ENCODE measurements at regions not wholly inside any gene's neighbourhood (a gene's known extent, or its start where the extent isn't known, plus 50 kb on each side); places are given as distances from the start of the nearest gene placed in this dataset.
A peak's percentile ranks its signal among the peaks of the same experiment; 100 is the strongest.

DNA sequence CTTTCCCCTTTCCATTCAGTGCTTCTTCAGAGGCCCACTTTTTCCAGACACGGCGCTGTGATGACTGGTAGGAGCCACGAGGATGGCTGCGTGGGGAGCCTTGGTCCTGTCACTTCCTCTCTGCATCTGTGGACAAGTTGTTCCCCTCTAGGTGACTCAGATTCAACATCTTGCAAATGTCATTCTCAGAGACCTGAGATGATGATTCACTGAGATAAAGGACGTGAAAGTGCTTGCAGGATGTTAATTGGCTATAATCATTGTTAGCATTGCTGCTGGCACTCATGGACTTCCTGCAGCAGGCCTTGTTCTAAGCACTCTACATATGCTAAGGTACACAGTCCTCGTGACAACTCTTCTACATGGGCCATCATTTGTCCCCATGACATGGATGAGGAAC, 489.8 kb upstream of the ZMIZ1 start:
- no peak for DNase-seq

- DNase-seq: no peak
These were observed 489.2 kb upstream of the ZMIZ1 start for GRCh38 chr10:78579576-78579975.

DNA sequence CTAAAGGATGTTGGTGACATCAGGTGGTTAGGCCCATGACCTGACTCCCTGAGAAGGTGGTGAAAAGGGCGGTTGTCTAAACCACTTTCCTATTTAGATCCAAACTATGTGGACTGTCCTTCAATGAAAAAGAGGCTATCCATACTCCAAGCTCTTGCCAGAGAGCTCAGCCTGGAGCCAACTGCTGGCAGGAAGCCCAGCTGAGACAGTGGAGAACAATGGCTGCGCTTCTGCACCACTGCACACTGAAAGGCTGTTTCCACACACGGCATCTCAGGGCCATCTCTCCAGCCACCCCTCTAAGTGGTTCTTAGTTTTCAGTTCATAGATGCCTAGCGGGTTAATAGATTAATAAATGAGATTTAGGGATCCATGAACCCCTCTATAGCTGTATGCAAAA, 488.8 kb upstream of the ZMIZ1 start:
- peak; percentile 73 for DNase-seq

- DNase-seq: no peak
These were observed 487.6 kb upstream of the ZMIZ1 start for GRCh38 chr10:78581133-78581694.

DNA sequence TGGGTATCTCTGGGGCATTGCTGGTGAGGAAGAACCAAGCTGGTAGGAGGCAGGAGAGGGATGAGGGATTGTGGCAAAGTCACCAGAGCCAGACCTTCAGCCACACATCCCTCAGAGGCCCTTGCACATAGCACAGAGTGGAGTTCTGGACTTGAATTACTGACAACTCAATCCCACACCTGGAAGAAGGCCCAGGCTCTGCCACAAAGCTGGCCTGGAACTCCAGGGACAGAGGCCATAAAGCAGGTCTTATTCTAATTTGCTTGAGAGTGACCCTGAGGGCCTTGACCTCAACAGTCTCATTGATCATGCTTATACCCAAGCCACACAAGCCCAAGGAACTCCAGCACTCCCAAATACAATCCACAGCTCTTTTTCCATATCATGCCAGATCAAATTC, 486.2 kb upstream of the ZMIZ1 start:
- DNase-seq: no peak

DNA sequence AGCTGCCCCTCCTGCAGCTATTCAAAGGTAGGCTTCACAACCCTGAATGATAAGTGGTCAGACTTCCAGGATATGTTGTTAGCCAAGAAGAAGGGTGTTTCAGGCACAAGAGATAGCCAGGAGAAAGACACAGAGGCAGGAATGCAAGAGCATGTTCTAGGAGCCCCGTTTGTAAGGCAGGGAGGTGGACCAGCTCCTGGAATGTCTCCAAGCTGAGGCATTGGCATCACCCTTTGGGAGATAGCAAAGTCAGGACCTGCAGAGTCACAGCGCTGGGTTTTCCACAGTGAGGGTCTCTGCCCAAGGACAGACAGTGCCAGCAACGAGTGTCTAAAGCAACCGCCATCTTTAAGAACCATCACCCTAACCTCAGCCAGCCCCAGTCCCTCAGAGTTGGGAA, 484.5 kb upstream of the ZMIZ1 start:
- no peak for DNase-seq

- no peak for DNase-seq
These were observed 484.1 kb upstream of the ZMIZ1 start for GRCh38 chr10:78584681-78585080.

GRCh38 chr10:78585952-78586351, 482.8 kb upstream of the ZMIZ1 start:
- no peak for DNase-seq

DNA sequence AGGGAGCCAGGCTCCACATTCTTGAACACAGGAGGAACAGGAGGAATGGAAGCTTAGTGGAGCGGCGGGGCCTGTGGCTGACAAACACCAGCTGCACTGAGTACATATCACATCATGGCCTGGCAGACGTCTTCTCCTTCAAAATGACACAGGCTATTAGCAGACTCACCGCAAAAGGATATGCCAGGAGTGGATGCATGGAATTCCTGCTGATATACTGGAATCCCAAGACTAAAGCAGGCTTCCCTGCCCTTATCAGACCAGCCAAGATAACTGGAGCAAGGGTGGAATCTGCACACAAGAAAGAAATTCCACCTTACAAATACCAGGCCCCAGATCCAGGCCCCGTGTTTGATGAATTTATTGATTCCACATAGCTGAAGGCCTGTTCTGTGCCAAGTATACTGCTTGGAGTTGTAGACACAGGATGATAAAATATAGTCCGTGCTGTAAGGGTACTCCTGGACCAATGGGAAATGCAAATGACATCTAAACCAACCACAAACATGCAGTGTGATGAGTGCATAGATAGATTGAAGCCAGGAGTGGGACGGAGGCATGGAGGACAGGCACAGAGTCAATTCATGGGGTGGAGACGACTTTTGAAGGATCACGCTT, 480.5 kb upstream of the ZMIZ1 start:
- no peak for DNase-seq

DNA sequence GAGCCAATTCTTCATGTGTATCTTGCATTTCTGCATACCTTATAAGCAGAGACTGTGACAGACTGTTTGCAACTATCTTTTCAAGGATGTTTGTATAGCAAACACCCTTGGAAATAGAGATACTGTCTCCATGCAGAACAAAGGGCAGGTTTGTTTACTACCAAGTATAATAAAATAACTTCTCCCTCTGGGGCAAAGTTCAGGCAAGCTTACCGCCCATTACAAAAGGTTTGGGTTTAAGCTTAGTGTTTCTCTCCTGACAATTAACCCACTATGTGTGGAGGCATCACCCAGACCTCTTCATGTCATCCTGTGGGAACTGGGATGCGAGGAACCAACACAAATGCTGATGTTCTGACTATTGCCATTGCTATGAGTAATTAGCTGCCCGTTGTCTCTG, 479.1 kb upstream of the ZMIZ1 start:
- no peak for DNase-seq

DNA sequence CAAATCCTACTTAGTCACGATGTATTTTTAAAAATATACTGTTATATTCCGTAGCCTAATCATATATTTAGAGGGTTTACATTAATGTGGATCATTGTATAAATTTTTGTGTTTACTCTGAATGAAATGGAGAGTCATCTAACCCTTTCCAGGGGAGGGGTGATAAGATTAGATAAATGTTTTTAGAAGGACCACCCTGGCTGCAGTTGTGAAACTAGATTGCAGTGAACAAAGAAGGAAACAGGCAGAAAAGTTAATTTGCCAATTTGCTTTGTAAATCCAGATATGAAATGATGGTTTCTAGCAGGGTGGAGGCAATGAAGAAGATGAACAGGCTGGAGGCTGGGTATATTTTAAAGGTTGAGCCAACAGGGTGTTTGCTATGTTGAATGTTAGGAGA, 477.7 kb upstream of the ZMIZ1 start:
- DNase-seq: no peak

DNA sequence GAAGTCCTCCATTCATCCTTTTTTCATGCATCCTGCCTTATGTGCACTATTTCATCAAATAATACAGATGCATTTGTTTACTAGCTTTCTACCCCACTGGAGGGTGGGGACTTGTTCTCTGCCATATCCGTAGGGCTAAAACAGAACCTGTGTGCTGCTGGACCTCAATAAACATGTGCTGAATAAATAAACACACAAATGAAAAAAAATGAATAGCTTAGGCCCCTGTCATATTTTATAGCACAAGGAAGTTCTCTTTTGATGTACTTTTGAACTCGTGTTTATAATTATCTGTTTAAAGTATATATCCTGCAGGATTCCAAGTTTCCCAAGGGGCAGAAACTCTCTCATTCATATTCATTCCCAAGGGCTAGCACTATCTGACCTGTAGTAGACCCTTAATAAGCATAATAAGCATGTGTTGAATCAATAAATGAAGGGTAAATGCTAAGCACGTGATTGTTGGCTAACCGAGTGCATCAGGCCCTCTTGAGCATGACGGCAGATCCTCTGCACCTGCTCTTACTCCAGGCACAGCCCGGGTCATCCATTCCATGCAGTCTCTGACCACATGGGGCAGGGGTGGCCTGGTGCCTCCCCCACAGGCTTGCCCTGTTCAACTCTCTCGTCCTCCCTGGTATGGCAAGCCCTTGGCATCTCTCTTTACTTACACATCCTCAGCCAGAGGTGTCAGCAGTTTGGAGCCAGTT, 474.1 kb upstream of the ZMIZ1 start:
- no peak for DNase-seq

GRCh38 chr10:78595269-78595619, 473.5 kb upstream of the ZMIZ1 start:
- DNase-seq: no peak

DNA sequence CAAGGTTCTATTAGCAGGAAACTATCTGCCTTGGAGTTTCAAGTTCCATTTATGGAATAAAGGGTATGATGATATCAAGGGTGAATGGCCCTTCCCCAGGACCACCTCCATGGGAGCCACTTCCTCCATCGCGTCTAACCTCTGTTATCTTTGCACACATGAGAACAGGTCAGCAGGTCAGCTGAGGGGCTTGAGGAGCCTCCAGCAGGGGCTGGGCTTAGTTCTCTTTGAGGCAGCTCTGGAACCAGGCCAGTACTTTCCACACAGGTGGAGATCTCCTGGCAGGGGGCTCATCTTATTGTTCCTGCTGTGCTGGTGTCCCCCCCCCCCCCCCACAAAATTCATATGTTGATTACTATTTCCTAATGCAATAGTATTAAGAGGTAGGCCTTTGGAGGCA, 472.2 kb upstream of the ZMIZ1 start:
- DNase-seq: no peak

DNA sequence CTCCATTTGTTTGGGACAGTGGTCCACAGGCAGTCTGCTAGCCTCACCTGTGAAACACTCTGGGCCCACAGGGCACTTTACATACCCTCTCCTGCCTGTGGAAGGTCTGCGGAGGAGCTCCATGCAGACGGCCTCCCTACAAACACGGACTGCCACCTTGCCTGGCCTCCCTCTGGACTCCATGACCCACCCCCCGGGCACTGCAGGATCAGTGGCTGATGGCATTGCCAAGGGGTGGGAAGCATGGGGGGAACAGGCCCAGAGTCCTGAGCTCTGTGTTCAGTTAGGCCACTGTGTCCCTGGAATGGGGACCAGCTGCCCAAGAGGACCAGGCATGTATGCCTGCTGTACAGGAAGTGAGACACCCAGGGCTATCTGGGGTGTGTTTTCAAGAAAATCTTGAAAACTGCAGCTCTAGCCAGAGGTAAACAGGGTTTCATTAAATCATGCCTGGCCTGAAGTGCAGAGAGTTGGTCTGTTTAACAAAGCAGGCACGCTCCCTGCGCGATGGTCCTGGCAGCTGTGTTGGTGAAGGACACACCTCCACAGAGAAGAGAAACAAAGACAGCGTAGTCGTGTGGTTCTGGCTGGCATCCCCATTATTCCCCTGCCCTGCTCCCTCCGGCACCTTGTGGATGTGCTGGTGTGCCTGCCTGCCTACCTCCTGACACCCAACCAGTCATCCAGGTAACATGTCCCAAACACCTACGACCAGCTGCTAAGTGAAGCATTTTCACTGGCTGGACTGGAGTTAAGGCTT, 470.8 kb upstream of the ZMIZ1 start:
- DNase-seq: no peak

DNA sequence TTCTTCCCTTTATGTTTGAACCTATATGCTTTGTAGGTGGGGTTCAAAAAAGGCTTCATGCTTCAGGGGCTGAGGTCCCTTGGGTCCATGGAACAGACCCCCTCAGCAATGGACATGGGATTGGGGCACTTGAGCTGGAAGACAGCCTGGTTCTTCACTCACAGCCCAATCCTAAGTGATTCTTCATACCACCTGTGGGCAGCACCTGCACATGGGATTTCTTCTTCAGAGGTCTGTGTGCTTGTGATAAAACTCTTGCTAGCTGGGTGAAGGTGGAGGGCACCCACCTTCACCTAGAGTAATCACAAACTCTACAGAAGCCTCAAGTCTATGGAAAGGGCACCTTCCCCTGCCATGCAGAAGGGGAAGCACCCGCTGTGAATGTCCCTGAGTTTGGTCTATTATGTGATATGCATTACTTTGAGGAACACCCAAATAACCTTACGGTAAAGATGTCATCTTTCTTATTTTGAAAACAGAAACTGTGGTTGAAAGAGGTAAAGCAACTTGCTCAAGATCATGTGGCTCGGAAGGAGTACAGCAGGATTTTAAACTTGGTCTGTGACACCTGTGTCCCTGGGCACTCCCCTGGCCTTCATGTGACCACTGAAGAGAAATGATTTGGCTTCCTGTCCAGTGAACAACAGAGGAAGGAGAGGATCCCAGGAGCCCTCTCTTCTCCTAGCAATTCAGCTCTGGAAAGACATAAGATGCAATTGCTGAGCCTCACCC, 469.5 kb upstream of the ZMIZ1 start:
- no peak for DNase-seq

DNA sequence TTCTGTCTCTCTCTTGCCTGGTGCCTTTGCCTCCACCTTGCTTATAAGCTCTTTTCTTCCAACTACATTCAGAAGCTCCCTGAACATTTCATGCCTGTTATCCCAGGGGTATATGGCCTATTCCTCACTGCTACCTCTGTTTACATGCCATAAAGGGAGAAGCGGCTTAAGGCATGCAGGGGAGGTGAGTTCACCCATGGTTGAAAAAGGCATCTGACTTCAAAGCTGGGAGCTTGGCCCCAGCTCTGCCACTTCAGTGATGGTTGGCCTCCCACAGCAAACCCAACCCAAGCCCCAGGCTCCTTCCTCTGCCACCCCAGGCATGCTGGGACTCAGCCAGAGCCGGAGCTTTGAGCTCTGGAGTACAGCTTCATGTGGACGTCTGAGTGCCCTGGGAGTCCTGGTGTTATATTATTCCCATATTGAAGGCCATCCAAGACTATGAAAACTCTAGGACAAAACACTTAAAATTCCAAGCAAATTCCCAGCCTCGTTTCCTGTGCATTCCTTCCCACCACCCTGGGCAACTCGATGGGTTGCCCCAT, 468.6 kb upstream of the ZMIZ1 start:
- DNase-seq: no peak

DNA sequence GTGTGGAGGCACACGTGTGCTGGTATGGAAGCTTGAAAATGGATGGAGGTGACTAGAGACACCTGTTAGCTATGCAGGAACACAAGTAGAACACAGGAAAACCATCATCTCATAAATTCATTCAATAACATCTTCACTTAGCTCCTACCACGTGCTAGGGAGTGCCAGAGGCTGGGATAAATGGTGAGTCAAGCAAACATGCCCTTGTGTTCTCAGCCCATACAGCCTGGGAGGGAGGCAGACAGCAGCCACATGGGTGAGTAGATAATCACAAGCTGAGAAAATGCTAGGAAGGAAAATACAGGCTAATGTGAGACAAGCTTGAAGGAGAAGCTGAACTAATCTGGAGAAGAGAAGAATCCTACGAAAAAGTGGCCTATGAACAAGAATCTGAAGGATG, 468.0 kb upstream of the ZMIZ1 start:
- DNase-seq: no peak

GRCh38 chr10:78602201-78602932, 466.4 kb upstream of the ZMIZ1 start:
- DNase-seq: no peak

GRCh38 chr10:78604286-78604685, 464.5 kb upstream of the ZMIZ1 start:
- no peak for DNase-seq

DNA sequence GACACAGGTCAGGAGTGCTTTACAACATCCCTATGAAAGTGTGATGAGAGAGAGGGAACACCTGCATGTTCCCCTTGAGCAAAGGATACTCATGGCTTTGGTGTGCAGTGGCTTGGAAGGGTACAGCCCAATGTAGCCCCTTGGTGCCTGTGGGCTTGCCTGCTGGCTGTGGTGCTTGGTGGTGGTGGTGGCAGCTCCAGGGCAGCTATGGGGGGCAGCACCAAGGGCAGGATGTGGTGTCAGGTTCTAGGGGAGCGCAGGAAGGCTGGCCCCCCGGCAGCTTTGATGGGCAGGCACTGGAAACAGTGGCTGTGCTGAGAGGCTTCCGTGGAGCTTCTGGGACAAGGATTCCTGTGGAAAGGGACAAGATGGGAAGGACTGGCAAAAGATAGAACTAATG, 464.0 kb upstream of the ZMIZ1 start:
- DNase-seq: no peak

DNA sequence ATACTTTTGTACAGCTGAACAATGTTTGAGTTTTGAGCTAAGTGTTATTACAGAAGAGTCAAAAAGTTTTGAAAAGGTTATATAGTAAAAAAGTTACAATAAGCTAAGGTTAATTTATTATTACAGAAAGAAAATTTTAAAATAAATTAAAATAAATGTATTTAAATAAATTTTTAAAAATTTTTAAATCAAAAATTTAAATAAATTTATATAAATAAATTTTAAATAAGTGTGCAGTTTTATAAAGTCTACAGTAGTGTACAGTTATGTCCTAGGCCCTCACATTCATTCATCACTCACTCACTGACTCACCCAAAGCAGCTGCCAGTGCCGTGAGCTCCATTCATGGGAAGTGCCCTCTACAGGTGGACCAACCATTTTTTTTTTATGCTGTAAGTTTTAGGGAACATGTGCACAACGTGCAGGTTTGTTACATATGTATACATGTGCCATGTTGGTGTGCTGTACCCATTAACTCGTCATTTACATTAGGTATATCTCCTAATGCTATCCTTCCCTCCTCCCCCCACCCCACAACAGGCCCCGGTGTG, 462.9 kb upstream of the ZMIZ1 start:
- DNase-seq: no peak
